ENCODE measurements at regions not wholly inside any gene's neighbourhood (a gene's known extent, or its start where the extent isn't known, plus 50 kb on each side); places are given as distances from the start of the nearest gene placed in this dataset.

DNA sequence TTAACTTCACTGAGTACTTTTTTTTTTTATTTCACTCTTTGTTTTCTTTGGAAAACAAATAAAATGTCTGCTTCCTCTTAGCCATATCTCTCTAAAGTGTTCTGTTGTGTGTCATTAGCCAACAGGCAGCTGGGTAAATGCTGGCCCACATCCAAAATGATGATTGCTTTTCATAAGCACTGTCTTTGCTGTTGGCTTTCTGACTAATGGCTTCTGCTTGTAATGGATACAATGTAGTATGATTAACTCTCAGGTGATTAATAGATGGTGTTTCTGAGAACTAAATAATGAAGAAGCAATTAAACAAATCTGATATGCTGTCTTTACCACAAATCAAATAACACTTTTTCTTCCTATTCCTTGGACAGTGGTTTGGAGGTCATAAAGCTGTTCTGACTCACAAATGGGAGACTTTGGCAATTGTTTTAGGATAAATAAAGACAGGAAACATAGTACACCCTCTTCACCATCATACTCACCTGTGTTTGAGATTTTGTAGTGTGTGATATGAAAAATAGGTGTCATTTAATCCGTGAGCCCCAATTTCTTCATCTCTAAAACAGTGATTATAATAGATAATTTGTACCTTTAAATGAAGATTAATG lies 888.4 kb downstream of the TSN start:
- in situ Hi-C loops (cut with MboI; ENCODE audit: low sequenced_read_pairs) = no loop called here
- Histone ChIP-seq H3K4me3 (no peak overlapping the region), H3K27me3 (ENCODE audit: low read depth) (no peaks in the 10 kb centered on the region), H3K9me3 (no peaks in the 10 kb centered on the region), H3K4me1 (no peaks in the 10 kb centered on the region), H3K36me3 (replicated peaks) (no peaks in the 10 kb centered on the region)
- DNase-seq (ENCODE audit: low spot score in 2 of 2) = no peak

DNA sequence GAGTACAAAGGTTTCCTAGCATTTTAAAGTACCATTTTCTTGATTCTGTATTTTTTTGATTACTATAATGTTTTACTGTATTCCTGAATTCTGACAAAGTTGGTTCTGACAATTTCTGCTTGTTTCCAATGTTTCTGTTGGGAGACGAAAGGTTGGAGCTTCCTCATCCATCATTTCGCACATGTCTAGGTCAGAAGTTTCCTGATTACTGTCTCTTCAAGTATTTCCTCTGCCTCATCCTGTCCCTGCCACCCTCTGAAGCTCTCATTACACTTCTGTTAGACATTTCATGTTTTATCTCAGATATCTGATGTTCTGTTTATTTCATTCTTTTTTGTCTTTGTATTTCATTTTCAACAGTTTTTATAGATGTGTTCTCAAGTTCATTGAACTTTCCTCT lies 895.8 kb downstream of the TSN start:
- no peaks in the 10 kb centered on the region for H3K4me1 ChIP-seq
- no peak overlapping the region for H3K4me3 ChIP-seq
- no peaks in the 10 kb centered on the region for H3K27me3 ChIP-seq (ENCODE audit: low read depth)
- in situ Hi-C loops (cut with MboI; ENCODE audit: low sequenced_read_pairs) = no loop called here
- no peaks in the 10 kb centered on the region for H3K36me3 ChIP-seq (replicated peaks)
- no peak for DNase-seq (ENCODE audit: low spot score in 2 of 2)
- H3K9me3 ChIP-seq = no peaks in the 10 kb centered on the region

DNA sequence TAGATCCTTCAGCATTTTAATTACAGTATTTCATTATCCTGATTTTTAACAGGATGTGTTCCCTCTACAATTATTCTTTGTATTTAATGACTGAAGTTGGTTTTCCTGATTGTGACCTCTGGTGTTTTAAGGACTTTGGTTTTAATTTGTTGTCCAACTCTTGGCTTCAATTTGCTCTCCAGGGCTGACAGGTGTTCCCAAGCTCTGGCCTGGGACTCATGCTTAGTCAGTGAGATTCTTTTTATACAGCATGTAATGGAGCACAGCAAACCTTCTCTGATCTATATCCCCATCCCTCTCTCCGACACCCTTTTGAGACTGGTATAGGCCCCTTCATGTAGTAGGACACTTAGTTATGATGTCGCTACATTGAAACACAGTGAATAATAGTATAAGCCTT lies 896.3 kb downstream of the TSN start:
- Histone ChIP-seq H3K9me3 (no peaks in the 10 kb centered on the region), H3K4me1 (no peaks in the 10 kb centered on the region), H3K36me3 (replicated peaks) (no peaks in the 10 kb centered on the region), H3K27me3 (ENCODE audit: low read depth) (no peaks in the 10 kb centered on the region), H3K4me3 (no peak overlapping the region)
- DNase-seq (ENCODE audit: low spot score in 2 of 2) = no peak
- in situ Hi-C loops (cut with MboI; ENCODE audit: low sequenced_read_pairs) = no loop called here

DNA sequence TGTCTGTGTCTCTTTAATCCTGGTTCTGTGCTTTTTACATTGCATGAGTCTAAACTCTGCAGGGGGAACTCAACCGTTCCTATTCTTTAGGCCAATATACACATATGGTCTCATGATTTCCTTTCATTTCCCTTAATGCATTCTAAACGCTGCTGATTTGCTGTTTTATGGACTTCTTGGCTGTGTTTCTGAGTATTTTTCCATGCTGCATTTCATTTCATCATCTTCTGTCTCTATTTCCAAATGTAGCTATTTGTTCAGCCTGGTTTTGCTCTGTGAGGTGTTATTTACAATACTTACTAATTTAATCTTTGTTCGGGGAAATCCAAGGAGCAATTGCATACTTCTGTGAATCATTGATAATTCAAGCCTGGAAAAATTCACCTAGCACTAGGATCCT lies 897.2 kb downstream of the TSN start:
- in situ Hi-C loops (cut with MboI; ENCODE audit: low sequenced_read_pairs) = no loop called here
- H3K9me3 ChIP-seq = no peaks in the 10 kb centered on the region

DNA sequence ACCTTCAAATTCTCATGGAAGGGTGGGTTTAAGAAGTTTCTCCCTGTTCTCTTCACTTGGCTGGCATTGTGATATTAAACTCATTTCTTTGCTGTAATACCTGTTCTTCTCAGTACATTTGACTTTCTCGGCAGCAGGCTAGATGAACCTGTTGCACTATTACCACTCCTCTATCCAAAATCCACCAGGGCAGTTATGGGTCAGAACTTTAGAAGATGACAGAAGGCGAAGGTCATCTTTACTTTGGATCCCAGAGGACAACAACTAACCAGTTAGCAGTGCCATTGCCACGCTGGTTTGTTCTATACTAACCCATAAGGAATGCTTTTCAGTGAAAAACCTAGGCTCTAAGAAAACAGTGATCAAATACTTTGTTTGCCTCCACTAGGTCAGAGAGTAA lies 901.0 kb downstream of the TSN start:
- in situ Hi-C loops (cut with MboI; ENCODE audit: low sequenced_read_pairs) = no loop called here
- Histone ChIP-seq H3K4me3 (no peak overlapping the region), H3K4me1 (no peaks in the 10 kb centered on the region), H3K36me3 (replicated peaks) (no peaks in the 10 kb centered on the region), H3K27me3 (ENCODE audit: low read depth) (no peaks in the 10 kb centered on the region), H3K9me3 (no peaks in the 10 kb centered on the region)
- no peak for DNase-seq (ENCODE audit: low spot score in 2 of 2)

More for the DNA sequence above, 897.2 kb downstream of the TSN start:
- no peak for DNase-seq (ENCODE audit: low spot score in 2 of 2)
- Histone ChIP-seq H3K27me3 (ENCODE audit: low read depth) (no peaks in the 10 kb centered on the region), H3K4me1 (no peaks in the 10 kb centered on the region), H3K4me3 (no peak overlapping the region), H3K36me3 (replicated peaks) (no peaks in the 10 kb centered on the region)

DNA sequence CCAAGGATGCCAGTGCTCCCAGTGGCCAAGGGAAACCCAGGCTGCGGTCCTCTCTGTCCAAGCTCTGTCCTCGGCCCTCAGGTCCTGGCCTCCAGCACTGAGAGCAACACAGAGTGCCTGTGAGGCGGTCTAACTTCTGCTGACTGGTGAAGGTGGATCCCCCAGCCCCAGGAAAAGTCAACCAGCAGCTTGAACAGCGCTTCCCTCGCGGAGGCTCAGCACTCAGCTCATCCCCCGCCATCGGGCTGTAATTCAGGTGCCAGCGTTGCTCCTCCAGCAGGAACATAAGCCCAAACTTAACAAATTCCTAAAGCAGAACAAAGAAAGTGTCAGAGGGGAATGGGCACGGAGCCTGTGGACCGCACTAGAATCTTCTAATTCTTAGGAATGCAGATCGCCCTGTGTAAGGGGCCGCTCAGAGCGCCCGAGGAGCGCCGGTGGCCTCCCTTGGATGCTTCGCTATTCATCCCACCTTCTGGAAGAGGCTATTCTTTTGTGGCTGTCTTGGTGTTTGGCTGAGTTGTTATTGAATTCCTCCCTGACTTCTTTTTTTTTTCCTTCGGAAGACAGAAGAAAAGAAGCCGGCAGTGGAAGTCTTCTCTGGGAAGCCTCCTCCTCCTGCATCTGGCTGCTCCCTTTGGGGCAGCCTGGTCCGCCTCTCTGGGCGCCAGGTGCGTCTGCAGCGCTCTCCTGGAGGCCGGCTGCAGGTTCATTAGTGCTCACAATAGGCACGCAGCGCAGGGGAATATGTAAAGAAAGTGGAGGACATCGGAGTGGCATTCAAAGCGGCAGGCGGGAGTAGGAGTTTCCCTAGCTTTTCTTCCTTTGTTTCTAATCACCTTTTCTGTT lies 905.6 kb downstream of the TSN start:
- no peak for DNase-seq (ENCODE audit: low spot score in 2 of 2)
- H3K36me3 ChIP-seq (replicated peaks) = no peaks in the 10 kb centered on the region
- no peaks in the 10 kb centered on the region for H3K4me1 ChIP-seq
- H3K4me3 ChIP-seq = no peak overlapping the region
- no peaks in the 10 kb centered on the region for H3K9me3 ChIP-seq
- in situ Hi-C loops (cut with MboI; ENCODE audit: low sequenced_read_pairs) = no loop called here
- H3K27me3 ChIP-seq (ENCODE audit: low read depth) = no peaks in the 10 kb centered on the region

DNA sequence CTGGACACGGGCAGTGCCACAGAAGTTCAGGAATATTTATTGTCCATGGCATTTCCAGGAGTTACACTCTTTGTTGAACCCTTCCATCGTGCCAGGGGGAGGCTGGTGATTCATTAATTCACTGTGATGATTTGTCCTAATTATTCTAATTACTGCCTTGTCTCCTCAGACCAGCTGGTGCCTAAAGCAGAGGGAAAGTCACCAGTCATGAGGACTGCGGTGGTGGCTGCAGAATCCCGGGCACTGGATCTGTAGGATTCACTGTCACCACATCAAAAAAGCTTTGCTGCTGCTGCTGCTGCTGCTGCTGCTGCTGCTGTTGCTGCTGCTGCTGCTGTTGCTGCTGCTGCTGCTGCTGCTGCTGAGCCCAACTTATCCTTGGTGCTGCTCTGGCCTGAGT lies 908.2 kb downstream of the TSN start:
- in situ Hi-C loops (cut with MboI; ENCODE audit: low sequenced_read_pairs) = no loop called here
- H3K4me3 ChIP-seq = no peak overlapping the region
- no peaks in the 10 kb centered on the region for H3K4me1 ChIP-seq
- no peaks in the 10 kb centered on the region for H3K27me3 ChIP-seq (ENCODE audit: low read depth)
- H3K9me3 ChIP-seq = no peaks in the 10 kb centered on the region
- H3K36me3 ChIP-seq (replicated peaks) = no peaks in the 10 kb centered on the region
- no peak for DNase-seq (ENCODE audit: low spot score in 2 of 2)

DNA sequence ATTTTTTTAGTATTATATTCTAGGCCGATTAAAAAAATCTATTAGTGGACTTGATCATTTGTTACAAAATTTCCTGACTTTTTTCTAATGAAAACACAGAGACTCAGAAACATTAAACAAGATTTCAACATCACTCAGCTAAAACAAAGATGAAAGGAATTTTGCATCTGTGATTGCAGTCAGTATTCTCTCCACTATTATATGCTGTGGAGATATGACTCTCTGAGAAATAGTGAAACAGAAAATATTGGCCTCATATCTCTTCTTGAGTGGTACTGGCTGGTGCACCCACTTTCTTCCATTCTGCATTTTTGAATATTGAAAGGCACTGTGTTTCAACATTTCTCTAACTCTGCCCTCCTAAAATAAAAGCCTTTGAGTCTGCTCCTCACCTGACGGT lies 914.2 kb downstream of the TSN start:
- H3K9me3 ChIP-seq = no peaks in the 10 kb centered on the region
- H3K4me3 ChIP-seq = no peak overlapping the region
- H3K4me1 ChIP-seq = no peaks in the 10 kb centered on the region
- in situ Hi-C loops (cut with MboI; ENCODE audit: low sequenced_read_pairs) = no loop called here
- no peak for DNase-seq (ENCODE audit: low spot score in 2 of 2)
- no peaks in the 10 kb centered on the region for H3K36me3 ChIP-seq (replicated peaks)
- no peaks in the 10 kb centered on the region for H3K27me3 ChIP-seq (ENCODE audit: low read depth)

DNA sequence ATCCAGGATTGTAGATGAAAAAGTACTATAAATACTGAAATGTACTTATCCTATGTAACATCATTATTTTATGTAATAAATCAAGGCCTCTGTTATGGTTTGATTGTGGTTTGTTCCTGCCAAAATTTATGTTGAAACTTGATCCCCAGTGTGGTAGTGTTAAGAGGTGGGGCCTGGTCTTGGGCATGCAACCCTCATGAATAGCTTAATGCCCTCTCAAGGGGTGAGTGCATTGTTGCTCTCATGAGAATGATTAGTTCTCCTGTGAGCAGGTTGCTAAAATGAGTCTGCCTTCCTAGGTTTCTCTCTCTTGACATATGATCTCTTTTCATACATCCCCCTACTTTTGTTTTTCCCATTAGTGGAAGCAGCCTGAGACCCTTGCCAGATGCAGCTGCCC lies 915.4 kb downstream of the TSN start:
- no peaks in the 10 kb centered on the region for H3K4me1 ChIP-seq
- H3K4me3 ChIP-seq = no peak overlapping the region
- no peaks in the 10 kb centered on the region for H3K36me3 ChIP-seq (replicated peaks)
- DNase-seq (ENCODE audit: low spot score in 2 of 2) = no peak
- no peaks in the 10 kb centered on the region for H3K27me3 ChIP-seq (ENCODE audit: low read depth)
- in situ Hi-C loops (cut with MboI; ENCODE audit: low sequenced_read_pairs) = no loop called here
- no peaks in the 10 kb centered on the region for H3K9me3 ChIP-seq

DNA sequence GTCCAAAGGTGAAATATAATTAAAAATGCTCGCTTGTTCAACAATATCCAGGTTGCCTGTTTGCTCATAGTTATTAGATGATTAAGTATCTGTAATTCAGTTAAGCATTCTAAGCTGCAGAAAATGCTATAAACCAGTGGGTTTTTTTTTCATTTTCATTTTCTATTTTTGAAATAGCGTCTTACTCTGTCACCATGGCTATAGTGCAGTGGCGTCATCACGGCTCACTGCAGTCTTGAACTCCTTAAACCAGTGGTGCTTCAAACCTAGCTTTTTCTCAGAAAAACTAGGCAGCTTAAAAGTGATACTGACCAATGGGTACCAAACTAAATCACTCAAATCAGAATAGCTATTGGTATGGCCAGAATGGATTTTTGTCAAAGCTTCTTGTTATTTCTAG lies 925.2 kb downstream of the TSN start:
- peaks cover 3% of the 10 kb centered on the region; the same call in 1 of the 2 replicates for H3K4me1 ChIP-seq

DNA sequence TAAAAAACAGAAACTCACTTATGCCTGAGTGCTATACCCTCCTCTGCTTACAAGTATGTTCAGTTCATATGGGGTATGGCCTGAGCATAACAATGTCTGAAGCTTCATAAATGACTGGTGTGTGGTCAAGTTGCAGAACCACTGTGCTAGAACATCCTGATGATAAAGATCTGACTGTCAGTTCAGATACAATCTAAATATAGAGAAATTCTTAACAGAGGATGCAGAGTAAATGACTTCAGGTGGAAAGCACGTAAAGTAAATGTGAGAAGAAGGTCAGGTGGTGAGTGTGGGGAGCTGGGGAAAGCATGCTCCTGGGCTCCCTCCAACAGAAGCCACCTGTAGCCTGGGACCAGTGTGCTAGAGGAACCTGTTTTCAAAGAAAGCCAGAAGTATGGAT lies 926.2 kb downstream of the TSN start:
- Histone ChIP-seq H3K27me3 (ENCODE audit: low read depth) (no peaks in the 10 kb centered on the region), H3K4me1 (peaks cover 7% of the 10 kb centered on the region; the same call in 1 of the 2 replicates), H3K9me3 (no peaks in the 10 kb centered on the region), H3K36me3 (replicated peaks) (no peaks in the 10 kb centered on the region), H3K4me3 (no peak overlapping the region)
- in situ Hi-C loops (cut with MboI; ENCODE audit: low sequenced_read_pairs) = no loop called here
- no peak for DNase-seq (ENCODE audit: low spot score in 2 of 2)

More for the DNA sequence above, 925.2 kb downstream of the TSN start:
- DNase-seq (ENCODE audit: low spot score in 2 of 2) = no peak
- in situ Hi-C loops (cut with MboI; ENCODE audit: low sequenced_read_pairs) = no loop called here
- Histone ChIP-seq H3K4me3 (no peak overlapping the region), H3K27me3 (ENCODE audit: low read depth) (no peaks in the 10 kb centered on the region), H3K36me3 (replicated peaks) (no peaks in the 10 kb centered on the region), H3K9me3 (no peaks in the 10 kb centered on the region)

DNA sequence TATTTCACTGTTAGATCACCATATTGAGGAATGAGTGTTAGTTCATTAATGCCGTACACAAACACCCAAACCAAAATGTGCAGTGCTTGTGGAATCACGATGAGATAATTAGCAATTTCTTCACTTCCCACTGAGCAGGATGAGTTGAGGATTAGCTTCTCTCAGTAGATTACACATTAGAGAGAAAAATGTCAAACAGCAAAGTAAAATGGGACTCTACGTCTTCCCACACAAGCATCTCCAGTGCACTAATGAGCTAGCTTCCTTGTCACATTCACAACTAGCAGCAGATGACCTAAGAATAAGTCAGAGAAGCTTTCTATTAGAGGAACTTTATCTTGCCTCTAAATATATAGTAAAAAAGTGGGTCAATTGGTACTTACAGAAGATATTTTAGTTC lies 926.9 kb downstream of the TSN start:
- peaks cover 7% of the 10 kb centered on the region; the same call in 1 of the 2 replicates for H3K4me1 ChIP-seq
- H3K36me3 ChIP-seq (replicated peaks) = no peaks in the 10 kb centered on the region
- in situ Hi-C loops (cut with MboI; ENCODE audit: low sequenced_read_pairs) = no loop called here
- DNase-seq (ENCODE audit: low spot score in 2 of 2) = no peak
- no peaks in the 10 kb centered on the region for H3K27me3 ChIP-seq (ENCODE audit: low read depth)
- no peak overlapping the region for H3K4me3 ChIP-seq
- no peaks in the 10 kb centered on the region for H3K9me3 ChIP-seq

DNA sequence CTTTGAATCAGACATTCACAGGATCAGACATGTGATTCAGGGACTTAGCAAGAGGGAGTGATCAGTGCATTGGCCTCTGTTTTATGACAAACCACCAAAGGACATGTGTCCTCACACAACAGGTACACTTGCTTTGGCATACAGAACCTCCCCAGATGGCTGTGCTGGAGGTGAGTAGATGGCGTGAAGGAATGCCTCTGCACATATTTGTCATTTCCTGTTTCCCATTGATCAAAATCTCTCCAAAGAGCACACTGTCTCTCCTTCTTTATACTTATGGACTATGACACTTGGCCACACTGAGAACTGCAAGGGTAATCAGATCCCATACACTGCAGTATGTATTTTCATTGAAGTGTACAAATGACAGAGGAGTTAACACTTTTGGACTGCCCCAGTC lies 927.6 kb downstream of the TSN start:
- no peak for DNase-seq (ENCODE audit: low spot score in 2 of 2)
- Histone ChIP-seq H3K36me3 (replicated peaks) (no peaks in the 10 kb centered on the region), H3K4me3 (no peak overlapping the region), H3K9me3 (no peaks in the 10 kb centered on the region), H3K4me1 (peaks cover 7% of the 10 kb centered on the region; the same call in 1 of the 2 replicates), H3K27me3 (ENCODE audit: low read depth) (no peaks in the 10 kb centered on the region)
- in situ Hi-C loops (cut with MboI; ENCODE audit: low sequenced_read_pairs) = no loop called here

DNA sequence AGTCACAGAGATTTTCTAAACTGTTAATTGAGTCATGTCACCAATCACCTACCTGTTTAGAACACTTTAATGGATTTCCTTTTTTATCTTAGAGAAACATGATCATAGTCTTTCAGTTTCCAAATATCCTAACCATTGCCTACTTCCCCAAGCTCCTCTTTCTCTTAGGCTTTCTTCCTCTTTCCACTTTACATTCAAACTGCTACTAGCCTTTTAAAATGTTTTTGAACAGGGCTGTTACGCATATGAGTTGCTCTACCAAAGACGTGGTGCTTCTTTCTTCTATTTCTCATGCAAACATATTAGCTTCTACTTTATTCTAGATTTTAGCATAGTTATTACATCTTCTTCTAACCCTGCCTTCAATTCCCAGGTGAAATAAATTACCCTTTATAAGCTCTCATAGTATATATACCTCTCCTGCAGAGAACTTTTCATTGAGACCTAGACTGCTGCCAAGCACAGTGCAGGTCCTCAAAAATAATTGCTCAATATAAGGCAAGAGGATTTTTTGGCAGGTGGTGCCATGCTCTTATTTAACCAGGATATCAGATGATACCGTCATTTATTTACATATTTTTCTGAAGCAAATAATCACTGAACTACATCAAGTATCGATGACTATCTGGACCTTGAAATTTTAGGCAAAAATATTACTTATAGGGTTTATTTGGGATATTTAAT lies 937.1 kb downstream of the TSN start:
- Histone ChIP-seq H3K4me1 (no peaks in the 10 kb centered on the region; the same call in 1 of the 2 replicates), H3K4me3 (no peak overlapping the region), H3K27me3 (ENCODE audit: low read depth) (no peaks in the 10 kb centered on the region), H3K9me3 (no peaks in the 10 kb centered on the region), H3K36me3 (replicated peaks) (no peaks in the 10 kb centered on the region)
- in situ Hi-C loops (cut with MboI; ENCODE audit: low sequenced_read_pairs) = no loop called here
- no peak for DNase-seq (ENCODE audit: low spot score in 2 of 2)

Data from HAP-1 (cell line).